Adipocyte (in vitro differentiated cells): ENCODE measurements at regions not wholly inside any gene's neighbourhood (a gene's known extent, or its start where the extent isn't known, plus 50 kb on each side); places are given as distances from the start of the nearest gene placed in this dataset.
"Not testable (repeated sequence)": the region's sequence is repeated elsewhere in the genome, so short reads cannot be mapped to it uniquely, and the experiment has no call there.

Experiments used
- DNase-seq: peaks from one replicate; pipeline ENCODE4 v3.0.0-alpha.2; 2015; ENCODE audit warnings: low read depth
- H3K27me3 ChIP-seq: replicated peaks from 2 replicates; pipeline ENCODE4 v1.7.0; 2013; ENCODE audit warnings: mild to moderate bottlenecking, low read length, moderate library complexity; ENCODE audit not compliant: control insufficient read depth, insufficient read depth
- H3K36me3 ChIP-seq: 2 replicates; pipeline ENCODE4 v1.7.0; 2013; ENCODE audit warnings: low read length, mild to moderate bottlenecking, moderate library complexity; ENCODE audit not compliant: control insufficient read depth, insufficient read depth, severe bottlenecking
- H3K4me1 ChIP-seq: 2 replicates; pipeline ENCODE4 v1.7.0; 2013; ENCODE audit warnings: mild to moderate bottlenecking, low read length, moderate library complexity; ENCODE audit not compliant: control insufficient read depth, insufficient read depth
- H3K4me3 ChIP-seq: 2 replicates; pipeline ENCODE4 v1.7.0; 2013; ENCODE audit warnings: mild to moderate bottlenecking, low read length, moderate library complexity
- H3K9ac ChIP-seq: 2 replicates; pipeline ENCODE4 v1.7.0; 2013; ENCODE audit warnings: mild to moderate bottlenecking, low read length, moderate library complexity
- H3K9me3 ChIP-seq: 2 replicates; pipeline ENCODE4 v1.7.0; 2013; ENCODE audit warnings: mild to moderate bottlenecking, low read length, moderate library complexity; ENCODE audit not compliant: control insufficient read depth

DNA sequence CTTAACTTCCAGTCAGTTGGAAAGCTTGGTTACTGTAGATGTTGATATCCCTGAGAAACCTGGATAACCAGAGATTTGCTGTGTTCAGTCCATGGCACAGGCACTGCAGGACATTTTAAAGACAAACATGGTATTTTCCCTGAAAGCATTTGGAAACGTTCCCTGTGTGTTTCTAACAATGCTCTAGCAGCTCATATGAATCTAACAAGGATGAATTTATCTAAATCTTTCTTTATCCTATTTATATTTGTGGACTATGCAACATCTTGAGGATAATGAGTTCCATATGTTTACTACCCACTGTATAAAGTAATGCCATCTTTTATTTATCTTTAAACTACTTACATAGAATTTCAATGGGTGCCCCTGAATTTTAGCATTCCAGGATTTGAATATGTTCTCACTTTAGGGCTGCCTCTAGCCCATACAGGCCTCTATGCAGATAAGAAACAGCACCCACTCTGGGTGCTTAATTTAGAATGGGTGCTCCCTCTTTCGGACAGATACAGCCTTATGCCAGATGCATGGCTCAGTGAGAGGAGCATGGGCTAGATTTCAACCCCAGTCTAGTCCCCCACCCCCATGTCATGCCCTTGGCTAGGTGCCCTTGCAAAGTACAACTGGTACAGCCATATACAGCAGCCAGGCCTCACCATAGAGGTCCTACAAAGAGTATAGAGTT, 50.6 kb upstream of the NEMP2 start:
- no peaks in the 10 kb centered on the region for H3K27me3 ChIP-seq
- H3K9ac ChIP-seq: no peak overlapping the region
- H3K4me1 ChIP-seq: no peaks in the 10 kb centered on the region
- H3K9me3 ChIP-seq: no peaks in the 10 kb centered on the region
- DNase-seq: peak; percentile 74
- no peak overlapping the region for H3K4me3 ChIP-seq
- H3K36me3 ChIP-seq: no peaks in the 10 kb centered on the region

- no peak for DNase-seq
- H3K27me3 ChIP-seq: no peaks in the 10 kb centered on the region
These were observed 52.6 kb upstream of the NEMP2 start for GRCh38 chr2:190587106-190587505.

GRCh38 chr2:190589008-190589407, 54.5 kb upstream of the NEMP2 start:
- no peaks in the 10 kb centered on the region for H3K36me3 ChIP-seq

More at GRCh38 chr2:190587106-190587505, 52.6 kb upstream of the NEMP2 start:
- Histone ChIP-seq H3K9ac (no peak overlapping the region), H3K36me3 (no peaks in the 10 kb centered on the region), H3K4me1 (no peaks in the 10 kb centered on the region), H3K9me3 (no peaks in the 10 kb centered on the region), H3K4me3 (no peak overlapping the region)

DNA sequence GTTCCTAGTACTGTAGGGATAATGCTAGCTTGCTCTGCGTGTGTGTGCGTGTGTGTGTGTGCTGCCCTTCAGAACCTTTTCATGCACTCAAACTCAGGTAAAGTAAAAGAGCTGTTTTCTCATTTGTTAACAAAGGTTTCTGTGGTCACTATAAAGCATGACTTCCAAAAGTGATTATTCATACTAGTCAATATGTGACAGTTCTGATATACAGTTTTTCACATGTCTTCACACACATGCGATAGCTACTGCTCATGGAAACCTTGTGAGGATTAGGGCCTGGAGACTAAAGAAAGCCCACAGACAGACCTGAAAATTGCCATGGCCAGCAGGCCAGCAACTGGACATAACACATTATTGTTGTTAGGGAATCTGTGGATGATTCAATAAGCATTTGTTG, 56.9 kb upstream of the NEMP2 start:
- no peak overlapping the region for H3K9ac ChIP-seq
- no peak overlapping the region for H3K4me3 ChIP-seq
- no peaks in the 10 kb centered on the region for H3K9me3 ChIP-seq
- no peaks in the 10 kb centered on the region for H3K36me3 ChIP-seq
- DNase-seq: no peak
- peaks cover 5% of the 10 kb centered on the region for H3K4me1 ChIP-seq
- no peaks in the 10 kb centered on the region for H3K27me3 ChIP-seq

More at GRCh38 chr2:190589008-190589407, 54.5 kb upstream of the NEMP2 start:
- DNase-seq: no peak
- H3K27me3 ChIP-seq: no peaks in the 10 kb centered on the region
- no peak overlapping the region for H3K4me3 ChIP-seq
- H3K4me1 ChIP-seq: peaks cover 5% of the 10 kb centered on the region
- H3K9me3 ChIP-seq: no peaks in the 10 kb centered on the region
- no peak overlapping the region for H3K9ac ChIP-seq

- Histone ChIP-seq H3K9ac (no peak overlapping the region), H3K9me3 (no peaks in the 10 kb centered on the region), H3K4me3 (no peak overlapping the region), H3K36me3 (no peaks in the 10 kb centered on the region), H3K27me3 (no peaks in the 10 kb centered on the region), H3K4me1 (peaks cover 5% of the 10 kb centered on the region)
- DNase-seq: no peak
These were observed 56.1 kb upstream of the NAB1 start for GRCh38 chr2:190592831-190593230.

DNA sequence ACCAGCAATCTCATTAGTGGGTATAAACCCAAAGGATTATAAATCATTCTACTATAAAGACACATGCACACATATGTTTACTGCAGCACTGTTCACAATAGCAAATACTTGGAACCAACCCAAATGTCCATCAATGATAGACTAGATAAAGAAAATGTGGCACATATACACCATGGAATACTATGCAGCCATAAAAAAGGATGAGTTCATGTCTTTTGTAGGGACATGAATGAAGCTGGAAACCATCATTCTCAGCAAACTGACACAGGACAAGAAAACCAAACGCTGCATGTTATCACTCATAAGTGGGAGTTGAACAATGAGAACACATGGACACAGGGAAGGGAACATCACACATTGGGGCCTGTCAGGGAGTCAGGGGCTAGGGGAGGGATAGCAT, 53.0 kb upstream of the NAB1 start:
- H3K9me3 ChIP-seq, DNase-seq, H3K36me3 ChIP-seq, H3K9ac ChIP-seq, H3K4me1 ChIP-seq, H3K4me3 ChIP-seq, H3K27me3 ChIP-seq: not testable (repeated sequence)

GRCh38 chr2:190596993-190597392, 51.9 kb upstream of the NAB1 start:
- no peak for DNase-seq

GRCh38 chr2:190598621-190599020, 50.3 kb upstream of the NAB1 start:
- H3K36me3 ChIP-seq: no peaks in the 10 kb centered on the region
- H3K27me3 ChIP-seq: no peaks in the 10 kb centered on the region
- no peaks in the 10 kb centered on the region for H3K9me3 ChIP-seq
- DNase-seq: no peak
- H3K4me1 ChIP-seq: no peaks in the 10 kb centered on the region
- no peak overlapping the region for H3K4me3 ChIP-seq
- H3K9ac ChIP-seq: no peak overlapping the region

More at GRCh38 chr2:190596993-190597392, 51.9 kb upstream of the NAB1 start:
- Histone ChIP-seq H3K9me3 (no peaks in the 10 kb centered on the region), H3K9ac (no peak overlapping the region), H3K27me3 (no peaks in the 10 kb centered on the region), H3K4me3 (no peak overlapping the region), H3K4me1 (peaks cover 5% of the 10 kb centered on the region), H3K36me3 (no peaks in the 10 kb centered on the region)

- Histone ChIP-seq H3K36me3 (no peaks in the 10 kb centered on the region), H3K27me3 (no peaks in the 10 kb centered on the region), H3K4me3 (no peak overlapping the region), H3K9ac (no peak overlapping the region), H3K9me3 (no peaks in the 10 kb centered on the region), H3K4me1 (no peaks in the 10 kb centered on the region)
- DNase-seq: no peak
These were observed 49.8 kb upstream of the NAB1 start for GRCh38 chr2:190599073-190599472.
